ENCODE measurements at regions not wholly inside any gene's neighbourhood (a gene's known extent, or its start where the extent isn't known, plus 50 kb on each side); places are given as distances from the start of the nearest gene placed in this dataset.
"Not testable (repeated sequence)": the region's sequence is repeated elsewhere in the genome, so short reads cannot be mapped to it uniquely, and the experiment has no call there.

- in situ Hi-C loops (cut with MboI; ENCODE audit: low pct_unique_long_range_greater_than_20kb, low sequenced_read_pairs), result no loop called here
- no peak for DNase-seq
Measured at GRCh38 chr18:72985686-72986085, 117.9 kb upstream of the NETO1 start.

- DNase-seq, result no peak
- in situ Hi-C loops (cut with MboI; ENCODE audit: low pct_unique_long_range_greater_than_20kb, low sequenced_read_pairs), result no loop called here
Measured at GRCh38 chr18:72984290-72984689, 116.5 kb upstream of the NETO1 start.

GRCh38 chr18:72973841-72974240 is 106.1 kb upstream of the NETO1 start:
- in situ Hi-C loops (cut with MboI; ENCODE audit: low pct_unique_long_range_greater_than_20kb, low sequenced_read_pairs), result no loop called here
- DNase-seq, result no peak

- in situ Hi-C loops (cut with MboI; ENCODE audit: low pct_unique_long_range_greater_than_20kb, low sequenced_read_pairs), result no loop called here
- DNase-seq, result no peak
Measured at GRCh38 chr18:72965616-72966015, 97.8 kb upstream of the NETO1 start.

DNA sequence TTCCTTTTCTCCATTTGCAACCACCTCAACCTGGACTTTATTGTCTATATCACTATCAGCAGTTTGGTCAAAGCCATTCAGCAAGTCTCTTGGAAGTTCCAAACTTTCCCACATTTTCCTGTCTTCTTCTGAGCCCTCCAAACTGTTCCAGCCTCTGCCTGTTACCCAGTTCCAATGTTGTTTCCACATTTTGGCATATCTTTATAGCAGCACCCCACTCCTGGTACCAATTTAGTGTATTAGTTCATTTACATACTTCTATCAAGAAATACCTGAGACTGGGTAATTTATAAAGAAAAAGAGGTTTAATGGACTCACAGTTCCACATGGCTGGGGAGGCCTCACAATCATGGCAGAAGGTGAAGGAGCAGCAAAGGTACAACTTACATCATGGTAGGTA is 90.4 kb upstream of the NETO1 start:
- in situ Hi-C loops (cut with MboI; ENCODE audit: low pct_unique_long_range_greater_than_20kb, low sequenced_read_pairs); DNase-seq: not testable (repeated sequence)

- in situ Hi-C loops (cut with MboI; ENCODE audit: low pct_unique_long_range_greater_than_20kb, low sequenced_read_pairs), result no loop called here
- no peak for DNase-seq
Measured at GRCh38 chr18:72948439-72948838, 80.7 kb upstream of the NETO1 start.

DNA sequence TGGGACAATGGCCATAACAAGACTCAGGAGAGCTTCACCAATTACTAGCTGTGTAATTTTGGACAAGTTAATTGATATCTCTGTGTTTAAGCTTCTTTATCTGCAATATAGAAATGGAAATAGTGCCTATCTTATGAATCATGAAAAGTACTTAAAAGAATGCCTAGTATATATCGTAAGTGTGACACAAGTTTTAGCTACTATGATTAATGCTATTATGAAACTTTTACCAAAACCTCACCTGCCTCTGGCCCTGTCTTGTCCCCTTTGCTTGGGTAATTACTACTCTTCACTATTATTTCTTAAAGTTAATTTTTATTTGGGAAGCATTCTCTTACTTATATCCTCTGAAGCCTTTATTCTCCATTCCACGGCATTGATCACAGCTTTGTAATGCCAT is 75.0 kb upstream of the NETO1 start:
- DNase-seq, result no peak
- in situ Hi-C loops (cut with MboI; ENCODE audit: low pct_unique_long_range_greater_than_20kb, low sequenced_read_pairs), result no loop called here

DNA sequence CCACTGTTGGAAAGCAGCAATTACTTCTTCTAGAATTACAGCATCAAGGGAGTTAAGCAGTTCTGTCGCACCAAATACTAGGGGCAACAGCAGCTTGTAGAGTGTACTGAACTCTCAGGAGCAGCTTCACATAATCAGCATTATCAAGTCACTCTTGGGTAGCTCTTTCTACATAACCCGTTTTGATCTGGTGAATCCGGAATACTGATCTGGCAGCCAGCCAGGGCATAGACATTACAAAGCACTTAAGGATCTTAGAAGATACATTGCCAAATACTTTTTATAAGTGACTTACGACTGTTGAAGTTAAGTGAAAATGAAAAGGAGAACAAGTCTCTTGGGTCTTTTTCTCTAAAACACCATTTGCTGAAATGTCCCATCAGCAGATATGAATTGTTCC is 73.2 kb upstream of the NETO1 start:
- DNase-seq, result no peak
- in situ Hi-C loops (cut with MboI; ENCODE audit: low pct_unique_long_range_greater_than_20kb, low sequenced_read_pairs), result no loop called here

- in situ Hi-C loops (cut with MboI; ENCODE audit: low pct_unique_long_range_greater_than_20kb, low sequenced_read_pairs), result no loop called here
- no peak for DNase-seq
Measured at GRCh38 chr18:72940509-72940908, 72.7 kb upstream of the NETO1 start.

GRCh38 chr18:72935744-72936143 is 68.0 kb upstream of the NETO1 start:
- DNase-seq, result no peak
- in situ Hi-C loops (cut with MboI; ENCODE audit: low pct_unique_long_range_greater_than_20kb, low sequenced_read_pairs), result no loop called here

DNA sequence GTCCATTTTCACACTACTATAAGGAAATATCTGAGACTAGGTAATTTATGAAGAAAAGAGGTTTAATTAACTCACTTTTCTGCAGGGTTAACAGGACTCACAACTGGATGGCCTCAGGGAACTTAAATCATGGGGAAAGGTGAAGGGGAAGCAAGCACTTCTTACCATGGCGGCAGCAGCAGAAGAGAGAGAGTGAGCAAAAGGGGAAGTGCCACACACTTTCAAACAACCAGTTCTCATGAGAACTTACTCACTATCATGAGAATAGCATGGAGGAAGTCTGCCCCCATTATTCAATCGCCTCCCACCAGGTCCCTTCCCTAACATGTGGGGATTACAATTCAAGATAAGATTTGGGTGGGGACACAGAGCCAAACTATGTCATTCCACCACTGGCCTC is 55.1 kb upstream of the NETO1 start:
- in situ Hi-C loops (cut with MboI; ENCODE audit: low pct_unique_long_range_greater_than_20kb, low sequenced_read_pairs), result no loop called here
- DNase-seq, result no peak
